ENCODE measurements at regions not wholly inside any gene's neighbourhood (a gene's known extent, or its start where the extent isn't known, plus 50 kb on each side); places are given as distances from the start of the nearest gene placed in this dataset.
A peak's percentile ranks its signal among the peaks of the same experiment; 100 is the strongest.

DNA sequence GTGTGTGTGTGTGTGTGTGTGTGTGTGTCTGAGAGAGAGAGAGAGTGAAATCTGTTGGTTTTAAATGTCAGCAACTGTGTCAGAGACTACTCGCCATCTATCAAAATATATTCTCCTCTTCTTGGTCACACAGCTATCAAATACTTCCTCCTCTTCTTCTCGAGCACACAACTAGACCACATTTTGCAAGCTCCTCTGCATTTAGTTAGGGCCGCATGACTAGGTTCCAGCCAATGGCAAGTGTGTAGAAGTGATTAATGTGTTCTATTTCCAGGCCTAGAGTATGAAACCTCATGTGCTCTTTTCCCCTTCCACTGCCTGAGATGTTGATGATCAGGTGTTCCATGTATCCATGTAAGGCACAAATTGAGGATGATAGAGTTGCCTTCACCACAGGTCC lies 278.5 kb upstream of the MARCKS start:
- in situ Hi-C loops (cut with HindIII; ENCODE audit: low sequenced_read_pairs), result no loop called here
- DNase-seq (ENCODE audit: low read depth), result no peak
- H3K4me3 ChIP-seq (ENCODE audit: low read depth, low read length), result no peak overlapping the region
- no peak for TF ChIP-seq CTCF (IDR thresholded peaks at IDR 0.05; ENCODE audit: low read depth, low read length, missing control alignments)

GRCh38 chr6:113584767-113585166 lies 272.4 kb upstream of the MARCKS start:
- DNase-seq (ENCODE audit: low read depth), result no peak
- no peak for TF ChIP-seq CTCF (IDR thresholded peaks at IDR 0.05; ENCODE audit: low read depth, low read length, missing control alignments)
- H3K4me3 ChIP-seq (ENCODE audit: low read depth, low read length), result no peak overlapping the region
- in situ Hi-C loops (cut with HindIII; ENCODE audit: low sequenced_read_pairs), result no loop called here

DNA sequence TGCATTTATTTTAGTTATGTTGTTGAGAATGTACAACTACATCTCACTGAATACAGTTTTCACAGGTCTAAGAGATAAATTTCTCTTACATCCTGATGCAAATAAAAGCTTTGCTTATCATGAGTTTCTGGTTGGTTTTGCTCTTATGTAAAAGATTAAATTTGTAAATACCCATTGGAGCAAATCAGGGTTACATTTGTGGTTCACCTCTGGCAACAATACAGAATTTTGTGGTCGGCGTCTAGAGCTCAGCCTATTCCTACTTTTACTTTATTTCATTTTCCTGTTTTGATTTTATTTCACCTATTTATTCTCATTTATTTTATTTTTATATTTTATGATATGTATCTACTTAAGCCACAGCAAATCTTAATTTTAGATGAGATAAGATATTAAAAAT lies 271.9 kb upstream of the MARCKS start:
- TF ChIP-seq CTCF (IDR thresholded peaks at IDR 0.05; ENCODE audit: low read depth, low read length, missing control alignments), result no peak
- no peak overlapping the region for H3K4me3 ChIP-seq (ENCODE audit: low read depth, low read length)
- in situ Hi-C loops (cut with HindIII; ENCODE audit: low sequenced_read_pairs), result no loop called here
- peak; percentile 79 for DNase-seq (ENCODE audit: low read depth)

GRCh38 chr6:113586413-113587077 lies 270.6 kb upstream of the MARCKS start:
- in situ Hi-C loops (cut with HindIII; ENCODE audit: low sequenced_read_pairs), result no loop called here
- no peak for DNase-seq (ENCODE audit: low read depth)
- H3K4me3 ChIP-seq (ENCODE audit: low read depth, low read length), result no peak overlapping the region
- TF ChIP-seq CTCF (IDR thresholded peaks at IDR 0.05; ENCODE audit: low read depth, low read length, missing control alignments), result no peak

DNA sequence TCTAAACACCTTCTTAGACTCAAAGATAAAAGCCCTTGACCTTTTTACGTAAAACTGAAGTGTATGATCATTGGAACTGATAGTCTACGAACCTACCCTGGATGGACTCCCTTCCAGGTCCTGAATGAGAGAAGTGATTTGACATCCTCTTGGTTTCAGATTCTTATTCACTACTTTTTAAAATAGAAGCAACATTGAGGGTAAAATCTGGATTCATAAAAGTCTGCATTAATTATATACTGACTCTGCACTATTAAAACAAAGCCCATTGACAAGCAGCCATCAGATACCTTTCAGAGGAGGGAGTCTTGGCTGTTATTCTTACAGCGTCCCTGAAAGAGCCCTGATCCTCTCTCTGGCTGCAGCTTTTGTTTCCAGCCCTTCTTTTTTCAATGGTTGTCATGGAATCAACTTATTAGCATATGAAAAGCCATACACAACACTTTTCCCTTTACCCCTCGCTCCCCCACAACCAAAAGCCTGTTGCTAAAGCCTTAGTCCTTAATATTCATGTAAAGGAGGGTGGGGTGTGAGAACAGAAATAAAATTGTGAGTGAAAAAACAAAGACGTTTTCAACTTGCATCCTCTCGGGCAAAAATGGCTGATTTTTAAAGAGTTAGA lies 270.0 kb upstream of the MARCKS start:
- in situ Hi-C loops (cut with HindIII; ENCODE audit: low sequenced_read_pairs), result no loop called here
- DNase-seq (ENCODE audit: low read depth), result no peak
- no peak for TF ChIP-seq CTCF (IDR thresholded peaks at IDR 0.05; ENCODE audit: low read depth, low read length, missing control alignments)
- H3K4me3 ChIP-seq (ENCODE audit: low read depth, low read length), result no peak overlapping the region

DNA sequence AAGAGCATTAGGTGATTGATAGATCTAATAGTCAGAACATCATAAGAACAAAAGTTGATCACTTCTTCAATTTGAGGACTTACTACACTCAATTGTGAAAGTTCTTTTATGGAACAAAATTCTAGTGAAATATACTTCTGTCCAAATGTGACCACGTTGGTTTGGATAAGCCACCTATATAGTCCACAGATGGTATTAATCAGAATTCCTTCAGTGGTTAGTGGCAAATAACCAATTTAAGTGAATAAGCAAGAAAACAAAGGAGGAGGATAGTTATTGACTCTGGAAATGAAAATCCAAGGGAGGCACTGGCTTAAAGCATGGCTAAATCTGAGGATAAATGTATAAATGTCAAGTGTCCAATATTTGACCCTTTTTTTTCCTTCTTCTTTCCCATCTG lies 268.5 kb upstream of the MARCKS start:
- TF ChIP-seq CTCF (IDR thresholded peaks at IDR 0.05; ENCODE audit: low read depth, low read length, missing control alignments), result no peak
- peak; percentile 71 for DNase-seq (ENCODE audit: low read depth)
- in situ Hi-C loops (cut with HindIII; ENCODE audit: low sequenced_read_pairs), result no loop called here
- no peak overlapping the region for H3K4me3 ChIP-seq (ENCODE audit: low read depth, low read length)

All from astrocyte of the cerebellum (primary cell).